D721Med (cell line): ENCODE measurements at regions not wholly inside any gene's neighbourhood (a gene's known extent, or its start where the extent isn't known, plus 50 kb on each side); places are given as distances from the start of the nearest gene placed in this dataset.

Source experiments
- DNase-seq: peaks from one replicate; pipeline ENCODE4 v3.0.0; 2011; ENCODE audit warnings: low spot score; ENCODE audit not compliant: insufficient read length
- FAIRE-seq: peaks from 2 replicates; lab custom pipeline; 2011; peaks lifted over from hg19 to GRCh38; lab: Jason Lieb, UNC
- TF ChIP-seq, protein P1 (sequence below): IDR thresholded peaks from 2 replicates; pipeline ENCODE4 v1.5.1; 2012; ENCODE audit warnings: mild to moderate bottlenecking, control low read depth; ENCODE audit not compliant: insufficient read depth; ENCODE audit errors: missing control alignments

- DNase-seq = no peak
- TF ChIP-seq, protein P1, sequence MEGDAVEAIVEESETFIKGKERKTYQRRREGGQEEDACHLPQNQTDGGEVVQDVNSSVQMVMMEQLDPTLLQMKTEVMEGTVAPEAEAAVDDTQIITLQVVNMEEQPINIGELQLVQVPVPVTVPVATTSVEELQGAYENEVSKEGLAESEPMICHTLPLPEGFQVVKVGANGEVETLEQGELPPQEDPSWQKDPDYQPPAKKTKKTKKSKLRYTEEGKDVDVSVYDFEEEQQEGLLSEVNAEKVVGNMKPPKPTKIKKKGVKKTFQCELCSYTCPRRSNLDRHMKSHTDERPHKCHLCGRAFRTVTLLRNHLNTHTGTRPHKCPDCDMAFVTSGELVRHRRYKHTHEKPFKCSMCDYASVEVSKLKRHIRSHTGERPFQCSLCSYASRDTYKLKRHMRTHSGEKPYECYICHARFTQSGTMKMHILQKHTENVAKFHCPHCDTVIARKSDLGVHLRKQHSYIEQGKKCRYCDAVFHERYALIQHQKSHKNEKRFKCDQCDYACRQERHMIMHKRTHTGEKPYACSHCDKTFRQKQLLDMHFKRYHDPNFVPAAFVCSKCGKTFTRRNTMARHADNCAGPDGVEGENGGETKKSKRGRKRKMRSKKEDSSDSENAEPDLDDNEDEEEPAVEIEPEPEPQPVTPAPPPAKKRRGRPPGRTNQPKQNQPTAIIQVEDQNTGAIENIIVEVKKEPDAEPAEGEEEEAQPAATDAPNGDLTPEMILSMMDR = no peak
- no peak for FAIRE-seq
These were observed 149.5 kb upstream of the SASH1 start for GRCh38 chr6:148193063-148193680.

GRCh38 chr6:148195511-148195910 is 147.1 kb upstream of the SASH1 start:
- DNase-seq (no peak), FAIRE-seq (no peak)
- TF ChIP-seq, protein P1 = no peak

DNA sequence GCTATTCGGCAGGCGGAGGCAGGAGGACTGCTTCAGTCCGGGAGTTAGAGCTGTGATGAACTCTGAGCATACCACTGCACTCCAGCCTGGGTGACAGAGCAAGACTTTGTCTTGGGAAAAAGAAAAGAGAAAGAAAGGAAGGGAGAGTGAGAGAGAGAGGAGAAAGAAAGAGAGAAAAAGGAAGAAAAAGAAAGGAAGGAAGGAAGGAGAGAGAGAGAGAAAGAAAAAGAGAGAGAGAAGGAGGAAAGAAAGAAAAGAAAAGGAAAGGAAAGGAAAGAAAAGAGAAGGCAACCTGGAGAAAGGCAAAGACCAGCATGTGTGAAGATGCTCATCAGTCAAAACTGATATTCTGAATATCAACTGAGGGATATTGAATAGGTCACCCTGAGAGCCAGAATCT is 143.1 kb upstream of the SASH1 start:
- TF ChIP-seq, protein P1 = no peak
- DNase-seq (no peak), FAIRE-seq (no peak)

GRCh38 chr6:148200293-148200692 is 142.3 kb upstream of the SASH1 start:
- no peak for DNase-seq
- TF ChIP-seq, protein P1 = no peak

DNA sequence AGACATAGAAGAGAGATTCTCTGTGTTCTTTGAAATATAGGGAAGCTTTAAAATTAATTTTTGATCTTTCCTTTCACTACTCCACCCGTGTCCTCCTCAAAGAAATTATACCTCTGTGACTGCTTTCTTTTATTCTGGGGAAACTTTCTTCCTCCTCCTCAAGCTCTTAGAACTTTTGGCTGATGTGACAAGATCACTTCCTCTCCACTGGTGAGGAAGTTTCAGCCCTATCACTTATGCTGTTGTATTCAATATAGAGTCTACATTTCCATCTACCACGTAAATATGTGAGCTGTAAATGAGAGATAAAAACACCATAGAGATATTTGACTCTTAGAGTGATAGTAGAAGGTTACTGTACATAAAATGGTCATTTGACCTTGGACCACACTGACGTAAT is 141.9 kb upstream of the SASH1 start:
- TF ChIP-seq, protein P1 = no peak
- no peak for FAIRE-seq
- no peak for DNase-seq

More at GRCh38 chr6:148200293-148200692, 142.3 kb upstream of the SASH1 start:
- no peak for FAIRE-seq

- no peak for FAIRE-seq
- TF ChIP-seq, protein P1 = no peak
- no peak for DNase-seq
These were observed 139.2 kb upstream of the SASH1 start for GRCh38 chr6:148203281-148203925.

DNA sequence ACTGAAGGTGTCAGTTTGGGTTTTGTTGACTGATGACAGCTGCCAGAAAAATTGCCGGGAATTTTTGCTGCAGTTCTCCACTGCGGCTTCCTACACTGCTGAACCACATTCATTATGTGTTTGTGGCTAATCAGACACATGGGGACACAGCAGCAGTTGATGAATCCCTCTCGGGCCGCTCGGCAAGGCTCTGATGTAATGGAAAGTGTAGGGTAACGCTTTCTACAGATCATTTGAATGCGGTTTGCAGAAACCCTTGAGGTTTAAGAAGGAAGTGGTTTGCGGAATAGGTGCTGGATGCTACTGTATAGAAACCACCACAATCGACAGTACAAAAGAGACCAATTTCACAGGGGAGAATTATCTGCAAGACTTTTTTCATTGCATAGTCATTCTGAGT is 138.7 kb upstream of the SASH1 start:
- DNase-seq (no peak), FAIRE-seq (no peak)
- TF ChIP-seq, protein P1 = no peak
